Activated CD8-positive, alpha-beta memory T cell treated with anti-CD3 and anti-CD28 coated beads, Interleukin-2, amount 50 U/mL, for 24 hours (primary cell): ENCODE measurements at regions not wholly inside any gene's neighbourhood (a gene's known extent, or its start where the extent isn't known, plus 50 kb on each side); places are given as distances from the start of the nearest gene placed in this dataset.

ENCODE experiments used
- DNase-seq: peaks from one replicate; pipeline ENCODE4 v3.0.0-alpha.2; 2020; ENCODE audit errors: extremely low read depth

GRCh38 chr7:155216475-155217272 is 81.0 kb upstream of the INSIG1 start:
- no peak for DNase-seq

- DNase-seq = no peak
These were observed 80.0 kb upstream of the INSIG1 start for GRCh38 chr7:155217634-155218033.

- no peak for DNase-seq
These were observed 79.2 kb upstream of the INSIG1 start for GRCh38 chr7:155218276-155219153.

- DNase-seq = no peak
These were observed 78.5 kb upstream of the INSIG1 start for GRCh38 chr7:155219154-155219531.

- DNase-seq = no peak
These were observed 77.5 kb upstream of the INSIG1 start for GRCh38 chr7:155219947-155220769.

- no peak for DNase-seq
These were observed 76.8 kb upstream of the INSIG1 start for GRCh38 chr7:155220903-155221302.

- no peak for DNase-seq
These were observed 76.1 kb upstream of the INSIG1 start for GRCh38 chr7:155221547-155221946.

- DNase-seq = no peak
These were observed 75.6 kb upstream of the INSIG1 start for GRCh38 chr7:155222061-155222460.

GRCh38 chr7:155222573-155222972 is 75.1 kb upstream of the INSIG1 start:
- no peak for DNase-seq

- DNase-seq = no peak
These were observed 74.7 kb upstream of the INSIG1 start for GRCh38 chr7:155223021-155223420.

- no peak for DNase-seq
These were observed 74.2 kb upstream of the INSIG1 start for GRCh38 chr7:155223503-155223902.

- DNase-seq = no peak
These were observed 73.4 kb upstream of the INSIG1 start for GRCh38 chr7:155224116-155224811.

- no peak for DNase-seq
These were observed 72.6 kb upstream of the INSIG1 start for GRCh38 chr7:155225095-155225494.

GRCh38 chr7:155225516-155225915 is 72.2 kb upstream of the INSIG1 start:
- no peak for DNase-seq

GRCh38 chr7:155226261-155227003 is 71.2 kb upstream of the INSIG1 start:
- DNase-seq = no peak

GRCh38 chr7:155227004-155227787 is 70.5 kb upstream of the INSIG1 start:
- no peak for DNase-seq

- no peak for DNase-seq
These were observed 69.8 kb upstream of the INSIG1 start for GRCh38 chr7:155227788-155228458.

- no peak for DNase-seq
These were observed 69.2 kb upstream of the INSIG1 start for GRCh38 chr7:155228459-155228845.

- no peak for DNase-seq
These were observed 68.8 kb upstream of the INSIG1 start for GRCh38 chr7:155228894-155229293.
